PC-9 (cell line): ENCODE measurements at regions not wholly inside any gene's neighbourhood (a gene's known extent, or its start where the extent isn't known, plus 50 kb on each side); places are given as distances from the start of the nearest gene placed in this dataset.

Experiments
- BruUV-seq: library from RNA; stranded (reverse); fragments of 400-500 nt; replicated peaks from 2 replicates; lab custom pipeline; 2021; lab: Mats Ljungman, UMichigan
- CTCF ChIA-PET: fragments of 300-600 bp; sonication (Branson Sonifier 250); formaldehyde crosslinking; loops from one replicate; lab custom pipeline; 2022; ENCODE audit warnings: antibody characterized with exemption; lab: Charles Lee
- POLR2A ChIA-PET: fragments of 300-600 bp; sonication (Branson Sonifier 250); formaldehyde crosslinking; loops from one replicate; lab custom pipeline; 2022; ENCODE audit warnings: antibody characterized with exemption; ENCODE audit not compliant: unreplicated experiment; lab: Charles Lee
- DNase-seq, 2 experiments: peaks; one replicate each; pipeline versions ENCODE4 v3.0.0 to v3.0.0-alpha.2; 2015 to 2022; ENCODE audit warnings: mixed read lengths in 1 of 2
- H2AFZ ChIP-seq: fragments of 200-600 bp; sonication (generic); 2 replicates; pipeline ENCODE4 v1.8.1; 2017; ENCODE audit warnings: antibody characterized with exemption
- H3F3A ChIP-seq: fragments of 200-600 bp; sonication (generic); 2 replicates; pipeline ENCODE4 v1.8.1; 2017; ENCODE audit warnings: antibody characterized with exemption, mild to moderate bottlenecking, low read depth; ENCODE audit not compliant: insufficient read depth
- H3K27ac ChIP-seq: fragments of 200-600 bp; sonication (generic); 2 replicates; pipeline ENCODE4 v1.6.1; 2016; ENCODE audit warnings: mixed run types
- H3K27me3 ChIP-seq: fragments of 200-600 bp; sonication (generic); 2 replicates; pipeline ENCODE4 v1.6.1; 2016; ENCODE audit warnings: low read depth, mixed run types; ENCODE audit not compliant: insufficient read depth
- H3K36me3 ChIP-seq: fragments of 200-600 bp; sonication (generic); 2 replicates; pipeline ENCODE4 v1.6.1; 2016; ENCODE audit warnings: low read depth, mixed run types
- H3K4me1 ChIP-seq: fragments of 200-600 bp; sonication (generic); replicated peaks from 2 replicates; pipeline ENCODE4 v1.6.1; 2016; ENCODE audit warnings: mixed run types; ENCODE audit not compliant: insufficient read depth
- H3K4me2 ChIP-seq: fragments of 200-600 bp; sonication (generic); 2 replicates; pipeline ENCODE4 v1.6.1; 2017; ENCODE audit warnings: mixed run types
- H3K4me3 ChIP-seq: fragments of 200-600 bp; sonication (generic); 2 replicates; pipeline ENCODE4 v1.6.1; 2016; ENCODE audit warnings: mixed run types
- H3K79me2 ChIP-seq: fragments of 200-600 bp; sonication (generic); 2 replicates; pipeline ENCODE4 v1.6.1; 2017; ENCODE audit warnings: low read depth, mixed run types
- H3K9me2 ChIP-seq: fragments of 200-600 bp; sonication (generic); 2 replicates; pipeline ENCODE4 v1.8.1; 2017; ENCODE audit warnings: mild to moderate bottlenecking; ENCODE audit not compliant: insufficient read depth
- H3K9me3 ChIP-seq: fragments of 200-600 bp; sonication (generic); 2 replicates; pipeline ENCODE4 v1.8.1; 2016; ENCODE audit warnings: low read depth; ENCODE audit not compliant: insufficient read depth
- H4K20me1 ChIP-seq: fragments of 200-600 bp; sonication (generic); 2 replicates; pipeline ENCODE4 v1.8.1; 2017; ENCODE audit not compliant: insufficient read depth
- EZH2 ChIP-seq: fragments of 200-600 bp; sonication (generic); IDR thresholded peaks from 2 replicates; pipeline ENCODE4 v1.8.0; 2017; ENCODE audit warnings: antibody characterized with exemption, low read depth
- intact Hi-C: fragments of 100-400 bp; cut with micrococcal nuclease; formaldehyde crosslinking; loops from one replicate; pipeline ENCODE4 v1.10.0; 2022; ENCODE audit not compliant: unreplicated experiment
- TF ChIP-seq, protein P1 (sequence below): fragments of 200-600 bp; sonication (generic); conservative IDR thresholded peaks from 2 replicates; pipeline ENCODE4 v1.6.1; 2017; ENCODE audit warnings: mixed run types, antibody characterized with exemption, mild to moderate bottlenecking, moderate library complexity

DNA sequence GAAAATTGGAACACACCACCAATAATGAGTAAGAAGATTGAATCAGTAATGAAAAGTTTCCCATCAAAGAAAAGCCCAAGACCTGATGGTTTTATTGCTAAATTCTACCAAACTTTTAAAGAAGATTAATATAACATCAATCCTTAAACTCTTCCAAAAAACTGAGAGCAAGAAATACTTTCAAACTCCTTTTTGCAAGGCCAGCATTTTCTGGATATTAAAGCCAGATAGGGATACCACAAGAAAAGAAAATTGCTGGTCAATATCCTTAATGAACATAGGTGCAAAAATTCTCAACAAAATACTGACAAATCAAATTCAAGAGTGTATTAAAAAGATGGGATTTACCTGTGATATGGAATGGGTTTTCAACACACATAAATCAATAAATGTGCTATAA, 484.6 kb downstream of the ANKRD50 start:
- ChIA-PET POLR2A (no interaction called here), CTCF (no interaction called here)
- Histone ChIP-seq H3K9me2 (no peaks in the 10 kb centered on the region), H3K4me1 (no peaks in the 10 kb centered on the region), H3K79me2 (no peaks in the 10 kb centered on the region), H3K27me3 (no peaks in the 10 kb centered on the region), H3K4me3 (no peak overlapping the region), H3K9me3 (no peaks in the 10 kb centered on the region), H2AFZ (no peak overlapping the region), H3K27ac (no peak overlapping the region), H3F3A (no peaks in the 10 kb centered on the region), H3K36me3 (no peaks in the 10 kb centered on the region), H3K4me2 (no peak overlapping the region), H4K20me1 (no peaks in the 10 kb centered on the region)
- no peak for DNase-seq
- TF ChIP-seq EZH2: no peak
- TF ChIP-seq, protein P1, sequence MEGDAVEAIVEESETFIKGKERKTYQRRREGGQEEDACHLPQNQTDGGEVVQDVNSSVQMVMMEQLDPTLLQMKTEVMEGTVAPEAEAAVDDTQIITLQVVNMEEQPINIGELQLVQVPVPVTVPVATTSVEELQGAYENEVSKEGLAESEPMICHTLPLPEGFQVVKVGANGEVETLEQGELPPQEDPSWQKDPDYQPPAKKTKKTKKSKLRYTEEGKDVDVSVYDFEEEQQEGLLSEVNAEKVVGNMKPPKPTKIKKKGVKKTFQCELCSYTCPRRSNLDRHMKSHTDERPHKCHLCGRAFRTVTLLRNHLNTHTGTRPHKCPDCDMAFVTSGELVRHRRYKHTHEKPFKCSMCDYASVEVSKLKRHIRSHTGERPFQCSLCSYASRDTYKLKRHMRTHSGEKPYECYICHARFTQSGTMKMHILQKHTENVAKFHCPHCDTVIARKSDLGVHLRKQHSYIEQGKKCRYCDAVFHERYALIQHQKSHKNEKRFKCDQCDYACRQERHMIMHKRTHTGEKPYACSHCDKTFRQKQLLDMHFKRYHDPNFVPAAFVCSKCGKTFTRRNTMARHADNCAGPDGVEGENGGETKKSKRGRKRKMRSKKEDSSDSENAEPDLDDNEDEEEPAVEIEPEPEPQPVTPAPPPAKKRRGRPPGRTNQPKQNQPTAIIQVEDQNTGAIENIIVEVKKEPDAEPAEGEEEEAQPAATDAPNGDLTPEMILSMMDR: no peak
- intact Hi-C loops: no loop called here
- BruUV-seq: no TSS peak

DNA sequence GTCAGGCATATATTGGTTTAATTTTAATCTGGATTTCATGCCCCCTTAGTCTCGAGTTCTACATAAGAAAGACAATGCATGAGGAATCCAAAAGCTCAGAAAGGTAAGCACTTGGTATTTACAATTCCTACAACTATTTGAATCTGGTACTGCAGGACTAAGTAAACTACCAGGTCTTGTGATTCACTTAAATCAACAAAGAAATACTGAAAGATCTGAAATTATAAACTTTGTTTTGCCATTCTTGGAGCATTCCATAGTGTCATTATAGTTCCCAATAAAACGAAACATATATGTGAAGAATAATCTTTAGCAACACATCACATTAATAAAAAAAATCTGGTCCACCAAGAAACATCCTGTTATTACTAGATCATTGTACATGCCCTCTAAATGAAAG, 482.3 kb downstream of the ANKRD50 start:
- Histone ChIP-seq H3K36me3 (no peaks in the 10 kb centered on the region), H2AFZ (no peak overlapping the region; the same call in 1 of the 2 replicates), H3F3A (no peaks in the 10 kb centered on the region), H3K4me3 (no peak overlapping the region), H3K4me2 (no peak overlapping the region), H3K9me2 (no peaks in the 10 kb centered on the region), H3K79me2 (no peaks in the 10 kb centered on the region), H3K4me1 (no peaks in the 10 kb centered on the region), H3K9me3 (no peaks in the 10 kb centered on the region), H3K27ac (no peak overlapping the region), H3K27me3 (no peaks in the 10 kb centered on the region), H4K20me1 (no peaks in the 10 kb centered on the region)
- intact Hi-C loops: no loop called here
- TF ChIP-seq EZH2: no peak
- TF ChIP-seq, protein P1: no peak
- BruUV-seq: no TSS peak
- no peak for DNase-seq
- POLR2A ChIA-PET: no interaction called here
- CTCF ChIA-PET: interaction anchor here (0.7 kb wide), 1 partner anchor 1158 kb away, joined by 3 read pairs; no protein-coding TSS in a partner anchor

GRCh38 chr4:124234771-124235170, 477.8 kb downstream of the ANKRD50 start:
- Histone ChIP-seq H3K27me3 (no peaks in the 10 kb centered on the region), H3K4me3 (no peak overlapping the region), H3F3A (no peaks in the 10 kb centered on the region), H3K36me3 (no peaks in the 10 kb centered on the region), H3K4me2 (no peak overlapping the region), H3K79me2 (no peaks in the 10 kb centered on the region), H3K4me1 (no peaks in the 10 kb centered on the region), H4K20me1 (no peaks in the 10 kb centered on the region), H2AFZ (no peak overlapping the region), H3K27ac (no peak overlapping the region), H3K9me3 (no peaks in the 10 kb centered on the region), H3K9me2 (no peaks in the 10 kb centered on the region)
- ChIA-PET CTCF (no interaction called here), POLR2A (no interaction called here)
- TF ChIP-seq EZH2: no peak
- TF ChIP-seq, protein P1: no peak
- DNase-seq: no peak
- intact Hi-C loops: no loop called here
- no TSS peak for BruUV-seq
